ENCODE measurements at regions not wholly inside any gene's neighbourhood (a gene's known extent, or its start where the extent isn't known, plus 50 kb on each side); places are given as distances from the start of the nearest gene placed in this dataset.
"Not testable (repeated sequence)": the region's sequence is repeated elsewhere in the genome, so short reads cannot be mapped to it uniquely, and the experiment has no call there.

GRCh38 chr6:170040906-170041305 lies 250.0 kb downstream of the DLL1 start:
- DNase-seq: no peak

- no peak for DNase-seq
Observed at GRCh38 chr6:170040115-170040500, 250.8 kb downstream of the DLL1 start.

- DNase-seq: no peak
Observed at GRCh38 chr6:170039156-170040114, 251.4 kb downstream of the DLL1 start.

- no peak for DNase-seq
Observed at GRCh38 chr6:170038708-170039107, 252.2 kb downstream of the DLL1 start.

GRCh38 chr6:170038251-170038650 lies 252.6 kb downstream of the DLL1 start:
- DNase-seq: no peak

- no peak for DNase-seq
Observed at GRCh38 chr6:170037541-170038250, 253.2 kb downstream of the DLL1 start.

- DNase-seq: no peak
Observed at GRCh38 chr6:170036916-170037315, 254.0 kb downstream of the DLL1 start.

GRCh38 chr6:170036367-170036766 lies 254.5 kb downstream of the DLL1 start:
- not testable (repeated sequence) for DNase-seq

GRCh38 chr6:170035901-170036304 lies 255.0 kb downstream of the DLL1 start:
- DNase-seq: no peak

- no peak for DNase-seq
Observed at GRCh38 chr6:170035044-170035443, 255.8 kb downstream of the DLL1 start.

- DNase-seq: no peak
Observed at GRCh38 chr6:170034294-170034693, 256.6 kb downstream of the DLL1 start.

GRCh38 chr6:170033666-170034065 lies 257.2 kb downstream of the DLL1 start:
- DNase-seq: no peak

GRCh38 chr6:170032706-170033309 lies 258.1 kb downstream of the DLL1 start:
- no peak for DNase-seq

- no peak for DNase-seq
Observed at GRCh38 chr6:170032197-170032596, 258.7 kb downstream of the DLL1 start.

GRCh38 chr6:170031684-170032121 lies 259.2 kb downstream of the DLL1 start:
- no peak for DNase-seq

GRCh38 chr6:170030821-170031471 lies 259.9 kb downstream of the DLL1 start:
- DNase-seq: no peak

GRCh38 chr6:170030284-170030815 lies 260.5 kb downstream of the DLL1 start:
- no peak for DNase-seq

GRCh38 chr6:170029416-170030283 lies 261.2 kb downstream of the DLL1 start:
- DNase-seq: peak in 1 of 5 experiments; percentile 6

GRCh38 chr6:170028629-170029345 lies 262.1 kb downstream of the DLL1 start:
- DNase-seq: no peak

- no peak for DNase-seq
Observed at GRCh38 chr6:170027647-170028043, 263.2 kb downstream of the DLL1 start.
